ENCODE measurements at regions not wholly inside any gene's neighbourhood (a gene's known extent, or its start where the extent isn't known, plus 50 kb on each side); places are given as distances from the start of the nearest gene placed in this dataset.
A peak's percentile ranks its signal among the peaks of the same experiment; 100 is the strongest.

- no peaks in the 10 kb centered on the region for H3K36me3 Mint-ChIP-seq
- no peaks in the 10 kb centered on the region for H3K4me1 Mint-ChIP-seq
- H3K27me3 Mint-ChIP-seq, result no peaks in the 10 kb centered on the region
- no peak overlapping the region for H3K4me3 Mint-ChIP-seq
- DNase-seq (no peak), ATAC-seq (no peak)
- H3K9me3 Mint-ChIP-seq, result no peaks in the 10 kb centered on the region
- no peak overlapping the region for H3K27ac Mint-ChIP-seq
- POLR2A ChIA-PET, result no interaction called here
These were observed 366.9 kb downstream of the OSR1 start for GRCh38 chr2:18991177-18992168.

GRCh38 chr2:18988631-18989232, 369.7 kb downstream of the OSR1 start:
- no peaks in the 10 kb centered on the region for H3K27me3 Mint-ChIP-seq
- no peak for ATAC-seq
- POLR2A ChIA-PET, result no interaction called here
- H3K36me3 Mint-ChIP-seq, result no peaks in the 10 kb centered on the region
- H3K9me3 Mint-ChIP-seq, result no peaks in the 10 kb centered on the region
- no peak overlapping the region for H3K4me3 Mint-ChIP-seq
- peaks cover 0 to 2% (median 0%) of the 10 kb centered on the region in 4 donors for H3K4me1 Mint-ChIP-seq
- no peak overlapping the region for H3K27ac Mint-ChIP-seq
- DNase-seq, result no peak

DNA sequence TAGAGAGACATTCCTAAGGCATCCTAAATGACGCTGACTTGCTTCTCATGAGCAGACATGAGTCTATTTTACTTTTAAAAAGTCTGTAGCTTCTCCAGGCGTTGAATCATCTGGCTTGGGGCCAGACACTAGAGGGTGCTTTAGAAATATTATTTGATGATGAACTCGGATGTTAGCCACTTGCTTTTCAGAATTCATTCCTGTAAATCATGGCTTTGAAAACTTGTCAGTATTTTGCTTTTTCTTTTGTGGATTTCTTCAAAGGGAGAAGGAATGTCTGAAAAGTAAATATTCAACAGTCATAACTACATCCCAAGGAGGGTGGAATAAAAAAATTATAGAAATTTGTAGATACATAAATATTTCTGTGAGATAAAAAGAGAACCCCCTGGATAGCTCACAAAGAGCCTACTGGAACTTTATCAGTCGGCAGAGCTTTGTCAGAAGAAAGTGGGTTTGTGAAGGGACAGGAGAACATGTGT, 370.8 kb downstream of the OSR1 start:
- ATAC-seq (no peak), DNase-seq (no peak)
- Mint-ChIP-seq H3K27me3 (no peaks in the 10 kb centered on the region), H3K4me1 (peaks cover 0 to 2% (median 0%) of the 10 kb centered on the region in 4 donors), H3K36me3 (no peaks in the 10 kb centered on the region), H3K9me3 (no peaks in the 10 kb centered on the region), H3K4me3 (no peak overlapping the region), H3K27ac (peak overlapping the region in 1 of 10 donors; percentile 4)
- POLR2A ChIA-PET, result no interaction called here

GRCh38 chr2:18987016-18987415, 371.4 kb downstream of the OSR1 start:
- H3K9me3 Mint-ChIP-seq, result no peaks in the 10 kb centered on the region
- H3K27me3 Mint-ChIP-seq, result no peaks in the 10 kb centered on the region
- no peak overlapping the region for H3K27ac Mint-ChIP-seq
- no peak overlapping the region for H3K4me3 Mint-ChIP-seq
- POLR2A ChIA-PET, result no interaction called here
- peaks cover 0 to 2% (median 0%) of the 10 kb centered on the region in 4 donors for H3K4me1 Mint-ChIP-seq
- no peak for DNase-seq
- ATAC-seq, result no peak
- no peaks in the 10 kb centered on the region for H3K36me3 Mint-ChIP-seq

- Mint-ChIP-seq H3K9me3 (no peaks in the 10 kb centered on the region), H3K4me3 (no peak overlapping the region), H3K27me3 (no peaks in the 10 kb centered on the region), H3K36me3 (no peaks in the 10 kb centered on the region), H3K4me1 (peaks cover 0 to 2% (median 0%) of the 10 kb centered on the region in 4 donors), H3K27ac (no peak overlapping the region)
- no peak for ATAC-seq
- no peak for DNase-seq
- POLR2A ChIA-PET, result no interaction called here
These were observed 372.4 kb downstream of the OSR1 start for GRCh38 chr2:18986046-18986445.

DNA sequence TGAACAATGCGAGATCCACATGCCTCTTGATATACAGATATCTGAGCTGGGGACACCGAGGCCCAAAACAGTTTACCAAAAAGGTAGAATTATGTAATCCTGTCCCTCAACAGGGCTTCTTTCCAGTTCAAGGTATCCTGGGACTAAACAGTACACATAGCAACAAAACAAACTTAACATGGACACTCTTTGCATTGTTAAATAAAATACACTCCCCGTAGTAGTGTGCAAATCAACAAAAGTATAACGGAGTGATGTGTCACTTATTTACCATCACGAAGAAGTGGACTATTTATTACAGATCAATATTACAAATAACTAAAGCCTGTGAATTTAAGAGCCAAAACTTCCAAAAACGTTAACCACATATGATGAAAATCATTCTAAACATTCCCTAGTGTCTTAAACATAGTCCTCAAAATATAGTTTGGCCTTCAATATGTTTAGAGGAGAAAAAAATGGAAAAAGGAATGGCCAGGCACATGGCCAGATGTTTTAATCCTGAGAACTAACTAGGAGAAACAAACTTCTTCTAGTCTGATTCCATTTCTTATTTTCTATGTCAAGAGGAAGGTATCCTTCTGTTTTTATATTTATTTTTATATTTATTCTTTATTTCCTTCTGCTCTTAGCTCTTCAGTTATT, 377.5 kb downstream of the OSR1 start:
- Mint-ChIP-seq H3K36me3 (peaks cover 0 to 1% (median 0%) of the 10 kb centered on the region in 3 donors), H3K27me3 (no peaks in the 10 kb centered on the region), H3K4me1 (peaks cover 0 to 4% (median 0%) of the 10 kb centered on the region in 4 donors), H3K9me3 (peaks cover 0 to 3% (median 0%) of the 10 kb centered on the region in 9 donors), H3K4me3 (no peak overlapping the region), H3K27ac (no peak overlapping the region)
- DNase-seq (no peak), ATAC-seq (no peak)
- POLR2A ChIA-PET, result no interaction called here

- POLR2A ChIA-PET, result no interaction called here
- H3K4me1 Mint-ChIP-seq, result peaks cover 0 to 6% (median 0%) of the 10 kb centered on the region in 4 donors
These were observed 378.2 kb downstream of the OSR1 start for GRCh38 chr2:18980104-18980785.

GRCh38 chr2:18977409-18977808, 381.0 kb downstream of the OSR1 start:
- peaks cover 1 to 4% (median 2%) of the 10 kb centered on the region in 3 donors for H3K36me3 Mint-ChIP-seq
- H3K9me3 Mint-ChIP-seq, result peaks cover 0 to 4% (median 0%) of the 10 kb centered on the region in 9 donors
- no peak overlapping the region for H3K27ac Mint-ChIP-seq
- H3K4me3 Mint-ChIP-seq, result no peak overlapping the region
- POLR2A ChIA-PET, result no interaction called here
- DNase-seq, result no peak
- ATAC-seq, result no peak
- peaks cover 0 to 5% (median 0%) of the 10 kb centered on the region in 4 donors for H3K4me1 Mint-ChIP-seq
- no peaks in the 10 kb centered on the region for H3K27me3 Mint-ChIP-seq

More at GRCh38 chr2:18980104-18980785, 378.2 kb downstream of the OSR1 start:
- Mint-ChIP-seq H3K27me3 (no peaks in the 10 kb centered on the region), H3K4me3 (no peak overlapping the region), H3K27ac (no peak overlapping the region), H3K36me3 (peaks cover 0 to 2% (median 1%) of the 10 kb centered on the region in 3 donors), H3K9me3 (peaks cover 0 to 4% (median 0%) of the 10 kb centered on the region in 9 donors)
- ATAC-seq (no peak), DNase-seq (no peak)

- Mint-ChIP-seq H3K4me3 (no peak overlapping the region), H3K27me3 (no peaks in the 10 kb centered on the region), H3K27ac (no peak overlapping the region), H3K9me3 (peaks cover 0 to 4% (median 0%) of the 10 kb centered on the region in 9 donors), H3K36me3 (peaks cover 1 to 4% (median 2%) of the 10 kb centered on the region in 3 donors), H3K4me1 (peaks cover 0 to 5% (median 0%) of the 10 kb centered on the region in 4 donors)
- ATAC-seq, result no peak
- POLR2A ChIA-PET, result no interaction called here
- DNase-seq, result no peak
These were observed 382.1 kb downstream of the OSR1 start for GRCh38 chr2:18976168-18976961.

- H3K27me3 Mint-ChIP-seq, result no peaks in the 10 kb centered on the region
- DNase-seq, result no peak
- POLR2A ChIA-PET, result no interaction called here
- H3K4me1 Mint-ChIP-seq, result peaks cover 0 to 5% (median 0%) of the 10 kb centered on the region in 4 donors
- H3K27ac Mint-ChIP-seq, result no peak overlapping the region
- peaks cover 0 to 4% (median 0%) of the 10 kb centered on the region in 9 donors for H3K9me3 Mint-ChIP-seq
- peaks cover 0 to 4% (median 2%) of the 10 kb centered on the region in 3 donors for H3K36me3 Mint-ChIP-seq
- no peak for ATAC-seq
- no peak overlapping the region for H3K4me3 Mint-ChIP-seq
These were observed 382.8 kb downstream of the OSR1 start for GRCh38 chr2:18975506-18976167.

DNA sequence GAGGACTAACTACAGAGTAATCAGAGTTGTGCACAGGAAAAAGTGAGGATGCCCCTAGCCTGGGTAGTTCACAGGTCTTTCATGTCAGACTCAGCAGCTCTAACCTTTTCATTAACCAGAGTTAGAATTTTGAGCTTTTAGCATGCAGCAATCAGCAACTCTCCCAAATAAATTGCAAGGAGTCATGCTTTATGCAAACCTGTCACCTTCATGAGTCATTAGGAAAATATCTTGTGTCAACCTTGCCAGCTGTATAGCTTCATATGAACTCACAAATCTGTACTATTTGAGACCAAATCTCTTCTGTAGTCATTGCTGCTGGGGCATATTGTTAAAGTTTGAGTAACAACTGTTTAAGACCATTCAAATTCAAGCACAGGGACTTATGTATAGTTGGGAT, 382.3 kb upstream of the NT5C1B start:
- Mint-ChIP-seq H3K27ac (no peak overlapping the region), H3K4me3 (no peak overlapping the region), H3K9me3 (peaks cover 0 to 10% (median 0%) of the 10 kb centered on the region in 9 donors), H3K27me3 (no peaks in the 10 kb centered on the region), H3K4me1 (peaks cover 0 to 2% (median 0%) of the 10 kb centered on the region in 4 donors), H3K36me3 (peaks cover 0 to 4% (median 2%) of the 10 kb centered on the region in 3 donors)
- DNase-seq, result no peak
- ATAC-seq, result no peak
- POLR2A ChIA-PET, result no interaction called here

Measured in naive thymus-derived CD8-positive, alpha-beta T cell (primary cell).